ENCODE measurements at regions not wholly inside any gene's neighbourhood (a gene's known extent, or its start where the extent isn't known, plus 50 kb on each side); places are given as distances from the start of the nearest gene placed in this dataset.

GRCh38 chr18:51739044-51739666 lies 541.7 kb upstream of the MEX3C start:
- no peak for DNase-seq

GRCh38 chr18:51751901-51752300 lies 554.4 kb upstream of the MEX3C start:
- DNase-seq = no peak

- no peak for DNase-seq
Measured at GRCh38 chr18:51753365-51754057, 556.0 kb upstream of the MEX3C start.

GRCh38 chr18:51754566-51754965 lies 557.1 kb upstream of the MEX3C start:
- no peak for DNase-seq

GRCh38 chr18:51757255-51757924 lies 559.9 kb upstream of the MEX3C start:
- no peak for DNase-seq

GRCh38 chr18:51762373-51762772 lies 564.9 kb upstream of the MEX3C start:
- DNase-seq = no peak

- DNase-seq = no peak
Measured at GRCh38 chr18:51765606-51766360, 568.3 kb upstream of the MEX3C start.

GRCh38 chr18:51767293-51767692 lies 569.8 kb upstream of the MEX3C start:
- no peak for DNase-seq

GRCh38 chr18:51778115-51778514 lies 561.9 kb upstream of the DCC start:
- no peak for DNase-seq

- DNase-seq = no peak
Measured at GRCh38 chr18:51789871-51790270, 550.1 kb upstream of the DCC start.

- DNase-seq = no peak
Measured at GRCh38 chr18:51801514-51801913, 538.5 kb upstream of the DCC start.

- DNase-seq = no peak
Measured at GRCh38 chr18:51802569-51803428, 537.2 kb upstream of the DCC start.

GRCh38 chr18:51807336-51807735 lies 532.7 kb upstream of the DCC start:
- no peak for DNase-seq

- DNase-seq = no peak
Measured at GRCh38 chr18:51811883-51812282, 528.1 kb upstream of the DCC start.

- DNase-seq = no peak
Measured at GRCh38 chr18:51813740-51814139, 526.3 kb upstream of the DCC start.

GRCh38 chr18:51821610-51822009 lies 518.4 kb upstream of the DCC start:
- DNase-seq = no peak

- DNase-seq = no peak
Measured at GRCh38 chr18:51824746-51825145, 515.3 kb upstream of the DCC start.

GRCh38 chr18:51833850-51834249 lies 506.1 kb upstream of the DCC start:
- DNase-seq = no peak

GRCh38 chr18:51848702-51849101 lies 491.3 kb upstream of the DCC start:
- DNase-seq = no peak

- no peak for DNase-seq
Measured at GRCh38 chr18:51852681-51853080, 487.3 kb upstream of the DCC start.

GRCh38 chr18:51857989-51858388 lies 482.0 kb upstream of the DCC start:
- DNase-seq = no peak

GRCh38 chr18:51861046-51861445 lies 479.0 kb upstream of the DCC start:
- no peak for DNase-seq
